Chondrocyte (in vitro differentiated cells): ENCODE measurements at regions not wholly inside any gene's neighbourhood (a gene's known extent, or its start where the extent isn't known, plus 50 kb on each side); places are given as distances from the start of the nearest gene placed in this dataset.
A peak's percentile ranks its signal among the peaks of the same experiment; 100 is the strongest.

Experiments used
- DNase-seq: peaks from one replicate; pipeline ENCODE4 v3.0.0; 2021; ENCODE audit warnings: mixed read lengths, low spot score
- H3K27ac Mint-ChIP-seq: one replicate; pipeline ENCODE4 v1.8.0; 2021; ENCODE audit warnings: mild to moderate bottlenecking, moderate library complexity, mixed read lengths; ENCODE audit not compliant: unreplicated experiment
- H3K27me3 Mint-ChIP-seq: 2 replicates; pipeline ENCODE4 v1.8.0; 2021; ENCODE audit warnings: low read depth, mixed read lengths
- H3K36me3 Mint-ChIP-seq: 2 replicates; pipeline ENCODE4 v1.8.0; 2021; ENCODE audit warnings: low read depth, mixed read lengths
- H3K4me1 Mint-ChIP-seq: 2 replicates; pipeline ENCODE4 v1.8.0; 2021; ENCODE audit warnings: low read depth, mild to moderate bottlenecking, mixed read lengths
- H3K4me3 Mint-ChIP-seq: one replicate; pipeline ENCODE4 v1.8.0; 2021; ENCODE audit warnings: mild to moderate bottlenecking, moderate library complexity, mixed read lengths; ENCODE audit not compliant: unreplicated experiment
- H3K9me3 Mint-ChIP-seq: 2 replicates; pipeline ENCODE4 v1.8.0; 2021; ENCODE audit warnings: low read depth, mixed read lengths
- TF ChIP-seq, protein P1 (sequence below): fragments of 200-600 bp; sonication (generic); IDR thresholded peaks from 2 replicates; pipeline ENCODE4 v1.5.0; 2021; ENCODE audit warnings: antibody characterized with exemption, mild to moderate bottlenecking, moderate library complexity

DNA sequence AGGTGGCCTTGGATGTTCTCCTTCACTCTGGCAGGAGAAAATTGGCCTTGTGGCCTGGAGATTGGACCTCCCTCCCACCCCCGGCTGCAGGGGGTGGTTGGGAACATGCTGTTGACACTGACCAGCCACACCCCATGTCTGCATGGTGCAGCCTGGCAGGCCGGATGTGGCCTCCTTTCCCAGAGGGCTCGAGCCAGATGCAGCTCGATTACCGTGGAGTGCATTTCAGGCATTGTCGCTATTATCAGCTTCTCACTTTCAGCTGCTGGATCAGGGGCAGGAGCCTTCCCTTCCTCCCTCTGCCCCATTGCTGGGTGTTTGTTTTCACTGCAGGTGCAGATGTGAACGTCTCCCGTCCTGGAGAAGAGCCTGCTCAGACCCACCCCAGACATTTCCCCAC is 211.0 kb upstream of the SIX2 start:
- DNase-seq: no peak
- Mint-ChIP-seq H3K9me3 (peaks cover 9% of the 10 kb centered on the region), H3K36me3 (peaks cover 2% of the 10 kb centered on the region), H3K4me1 (peaks cover 16% of the 10 kb centered on the region), H3K27ac (no peak overlapping the region), H3K4me3 (no peak overlapping the region), H3K27me3 (no peaks in the 10 kb centered on the region)
- TF ChIP-seq, protein P1, sequence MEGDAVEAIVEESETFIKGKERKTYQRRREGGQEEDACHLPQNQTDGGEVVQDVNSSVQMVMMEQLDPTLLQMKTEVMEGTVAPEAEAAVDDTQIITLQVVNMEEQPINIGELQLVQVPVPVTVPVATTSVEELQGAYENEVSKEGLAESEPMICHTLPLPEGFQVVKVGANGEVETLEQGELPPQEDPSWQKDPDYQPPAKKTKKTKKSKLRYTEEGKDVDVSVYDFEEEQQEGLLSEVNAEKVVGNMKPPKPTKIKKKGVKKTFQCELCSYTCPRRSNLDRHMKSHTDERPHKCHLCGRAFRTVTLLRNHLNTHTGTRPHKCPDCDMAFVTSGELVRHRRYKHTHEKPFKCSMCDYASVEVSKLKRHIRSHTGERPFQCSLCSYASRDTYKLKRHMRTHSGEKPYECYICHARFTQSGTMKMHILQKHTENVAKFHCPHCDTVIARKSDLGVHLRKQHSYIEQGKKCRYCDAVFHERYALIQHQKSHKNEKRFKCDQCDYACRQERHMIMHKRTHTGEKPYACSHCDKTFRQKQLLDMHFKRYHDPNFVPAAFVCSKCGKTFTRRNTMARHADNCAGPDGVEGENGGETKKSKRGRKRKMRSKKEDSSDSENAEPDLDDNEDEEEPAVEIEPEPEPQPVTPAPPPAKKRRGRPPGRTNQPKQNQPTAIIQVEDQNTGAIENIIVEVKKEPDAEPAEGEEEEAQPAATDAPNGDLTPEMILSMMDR: no peak

DNA sequence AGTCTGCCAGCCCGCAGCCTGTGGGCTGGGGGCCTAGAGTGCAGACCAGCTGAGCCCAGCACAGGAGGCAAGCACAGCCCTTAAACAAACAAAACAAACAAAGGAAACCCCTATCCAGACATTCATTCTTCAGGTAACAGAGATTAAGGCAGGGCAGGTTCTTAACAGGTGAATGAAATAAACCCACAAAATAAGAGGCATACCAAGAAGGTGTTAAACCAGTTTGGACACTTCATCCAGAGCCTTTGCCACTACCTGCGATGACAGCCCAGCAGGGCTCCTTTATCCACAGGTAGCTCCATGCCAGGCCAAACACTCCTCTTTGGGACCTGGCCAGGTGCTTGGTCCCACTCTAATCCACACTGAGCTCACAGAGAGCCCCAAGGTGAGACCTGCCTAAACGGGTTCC is 209.7 kb upstream of the SIX2 start:
- Mint-ChIP-seq H3K4me3 (no peak overlapping the region), H3K27me3 (no peaks in the 10 kb centered on the region), H3K4me1 (peaks cover 11% of the 10 kb centered on the region), H3K27ac (no peak overlapping the region), H3K9me3 (peaks cover 9% of the 10 kb centered on the region), H3K36me3 (peaks cover 2% of the 10 kb centered on the region)
- DNase-seq: no peak
- TF ChIP-seq, protein P1: no peak

DNA sequence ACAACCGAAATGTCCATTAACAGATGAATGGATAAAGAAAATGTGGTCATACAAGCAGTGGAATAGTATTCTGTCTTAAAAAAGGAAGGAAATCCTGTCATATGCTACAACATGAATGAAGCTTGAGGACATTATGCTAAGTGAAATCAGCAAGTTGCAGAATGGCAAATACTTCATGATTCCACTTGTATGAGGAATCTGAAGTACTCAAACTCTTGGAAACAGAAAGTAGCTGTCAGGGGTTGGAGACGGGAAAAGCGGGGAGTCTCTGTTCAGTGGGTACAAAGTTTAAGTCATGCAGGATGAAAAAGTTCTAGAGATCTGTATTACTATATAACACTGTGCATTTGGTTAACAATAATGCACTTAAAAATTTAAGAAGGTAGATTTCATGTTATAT is 209.0 kb upstream of the SIX2 start:
- TF ChIP-seq, protein P1: no peak
- Mint-ChIP-seq H3K36me3 (peaks cover 2% of the 10 kb centered on the region), H3K27ac (no peak overlapping the region), H3K4me1 (peaks cover 17% of the 10 kb centered on the region), H3K27me3 (no peaks in the 10 kb centered on the region), H3K9me3 (peaks cover 9% of the 10 kb centered on the region), H3K4me3 (no peak overlapping the region)
- DNase-seq: no peak

DNA sequence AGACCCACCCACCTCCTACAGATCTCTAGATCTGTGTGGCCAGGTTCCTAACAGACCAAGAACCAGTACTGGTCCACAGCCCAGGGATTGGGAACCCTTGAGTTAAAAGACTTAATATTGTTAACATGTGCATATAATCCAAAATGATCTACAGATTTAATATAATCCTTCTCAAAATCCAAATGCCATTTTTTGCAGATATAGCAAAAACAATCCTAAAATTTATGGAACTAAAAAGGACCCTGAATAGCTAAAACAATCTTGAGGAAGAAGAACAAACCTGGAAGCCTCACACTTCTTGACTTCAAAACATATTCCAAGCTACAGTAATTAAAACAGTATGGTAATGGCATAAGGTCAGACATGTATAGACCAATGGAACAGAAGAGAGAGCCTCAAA is 206.9 kb upstream of the SIX2 start:
- peak overlapping the region; percentile 23 for H3K27ac Mint-ChIP-seq
- peaks cover 2% of the 10 kb centered on the region for H3K36me3 Mint-ChIP-seq
- no peak for DNase-seq
- peaks cover 26% of the 10 kb centered on the region for H3K4me1 Mint-ChIP-seq
- TF ChIP-seq, protein P1: no peak
- peaks cover 9% of the 10 kb centered on the region for H3K9me3 Mint-ChIP-seq
- no peak overlapping the region for H3K4me3 Mint-ChIP-seq
- H3K27me3 Mint-ChIP-seq: no peaks in the 10 kb centered on the region

DNA sequence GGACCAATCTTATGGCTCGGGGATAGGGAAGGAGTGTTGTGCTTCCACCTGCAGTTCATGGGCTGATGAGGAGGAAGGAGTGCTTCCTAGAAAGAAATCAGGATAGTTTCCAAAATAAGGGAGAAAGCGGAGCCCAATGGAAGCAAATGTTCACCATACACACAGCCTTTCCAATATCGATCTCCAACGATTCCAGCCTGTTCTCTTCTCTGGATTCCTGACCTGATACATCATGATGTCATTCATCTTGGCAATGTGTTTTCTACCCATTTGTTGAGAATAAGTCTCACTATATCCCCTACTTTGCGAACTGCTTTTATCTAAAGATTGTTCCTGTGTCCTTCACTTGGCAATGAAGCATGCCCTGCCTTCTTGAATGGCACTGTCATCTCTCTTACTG is 205.3 kb upstream of the SIX2 start:
- Mint-ChIP-seq H3K27me3 (no peaks in the 10 kb centered on the region), H3K9me3 (peaks cover 9% of the 10 kb centered on the region), H3K27ac (no peak overlapping the region), H3K36me3 (peaks cover 2% of the 10 kb centered on the region), H3K4me1 (peaks cover 18% of the 10 kb centered on the region), H3K4me3 (no peak overlapping the region)
- TF ChIP-seq, protein P1: no peak
- DNase-seq: no peak
